Keratinocyte (primary cell): ENCODE measurements at regions not wholly inside any gene's neighbourhood (a gene's known extent, or its start where the extent isn't known, plus 50 kb on each side); places are given as distances from the start of the nearest gene placed in this dataset.

Source experiments
- EZH2 ChIP-seq: IDR thresholded peaks from one replicate; pipeline ENCODE4 v1.6.1; 2012; ENCODE audit warnings: inconsistent platforms, mild to moderate bottlenecking, low read length, moderate library complexity
- TF ChIP-seq, protein P1 (sequence below), 3 experiments: IDR thresholded peaks in 1 of 3; conservative IDR thresholded peaks in 1 of 3; optimal IDR thresholded peaks in 1 of 3; 2 replicates in 2 of 3; 3 replicates in 1 of 3; pipeline versions ENCODE3 to v1.5.1; 2011; ENCODE audit warnings: low read length in 3 of 3, mild to moderate bottlenecking in 3 of 3, moderate library complexity in 2 of 3, control low read depth in 1 of 3, inconsistent platforms in 1 of 3; ENCODE audit not compliant: insufficient read depth in 2 of 3; ENCODE audit errors: extremely low read depth in 1 of 3

DNA sequence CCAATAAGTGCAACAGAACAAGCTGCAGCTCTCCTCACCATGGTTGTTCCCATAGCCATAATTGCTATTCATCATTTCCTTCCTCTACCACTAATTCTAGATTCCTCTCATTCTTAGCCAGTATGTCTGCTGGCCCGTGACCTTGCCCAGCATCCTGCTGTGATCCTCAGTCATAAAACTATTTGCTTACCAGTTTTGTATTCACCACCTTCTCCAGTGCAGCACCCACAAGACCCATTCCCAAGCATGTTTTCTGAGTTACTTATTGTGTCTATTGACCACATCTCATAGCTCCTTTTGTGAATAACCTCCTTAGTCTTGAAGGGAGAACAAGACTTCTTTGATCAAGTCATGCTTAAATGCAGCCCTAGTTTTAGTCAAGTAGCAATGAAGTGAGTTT, 488.0 kb upstream of the CTNND2 start:
- TF ChIP-seq, protein P1, sequence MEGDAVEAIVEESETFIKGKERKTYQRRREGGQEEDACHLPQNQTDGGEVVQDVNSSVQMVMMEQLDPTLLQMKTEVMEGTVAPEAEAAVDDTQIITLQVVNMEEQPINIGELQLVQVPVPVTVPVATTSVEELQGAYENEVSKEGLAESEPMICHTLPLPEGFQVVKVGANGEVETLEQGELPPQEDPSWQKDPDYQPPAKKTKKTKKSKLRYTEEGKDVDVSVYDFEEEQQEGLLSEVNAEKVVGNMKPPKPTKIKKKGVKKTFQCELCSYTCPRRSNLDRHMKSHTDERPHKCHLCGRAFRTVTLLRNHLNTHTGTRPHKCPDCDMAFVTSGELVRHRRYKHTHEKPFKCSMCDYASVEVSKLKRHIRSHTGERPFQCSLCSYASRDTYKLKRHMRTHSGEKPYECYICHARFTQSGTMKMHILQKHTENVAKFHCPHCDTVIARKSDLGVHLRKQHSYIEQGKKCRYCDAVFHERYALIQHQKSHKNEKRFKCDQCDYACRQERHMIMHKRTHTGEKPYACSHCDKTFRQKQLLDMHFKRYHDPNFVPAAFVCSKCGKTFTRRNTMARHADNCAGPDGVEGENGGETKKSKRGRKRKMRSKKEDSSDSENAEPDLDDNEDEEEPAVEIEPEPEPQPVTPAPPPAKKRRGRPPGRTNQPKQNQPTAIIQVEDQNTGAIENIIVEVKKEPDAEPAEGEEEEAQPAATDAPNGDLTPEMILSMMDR (optimal IDR thresholded peaks at IDR 0.05 in 1 of 3, IDR thresholded peaks at IDR 0.05 in 1 of 3, conservative IDR thresholded peaks at IDR 0.05 in 1 of 3; ENCODE audit: extremely low read depth in 1 of 3, insufficient read depth in 2 of 3, low read length in 3 of 3) = no peak
- no peak for TF ChIP-seq EZH2
